Suprapubic skin (tissue), 4 donors: ENCODE measurements at regions not wholly inside any gene's neighbourhood (a gene's known extent, or its start where the extent isn't known, plus 50 kb on each side); places are given as distances from the start of the nearest gene placed in this dataset.
"Not testable (repeated sequence)": the region's sequence is repeated elsewhere in the genome, so short reads cannot be mapped to it uniquely, and the experiment has no call there.

ENCODE experiments used
- DNase-seq, 2 donors: peaks; one replicate each; pipeline ENCODE4 v3.0.0-alpha.2; 2019; ENCODE audit warnings: low spot score in 2 of 2
- H3K27ac ChIP-seq: fragments of 200-600 bp; sonication (generic); one replicate; pipeline ENCODE4 v1.5.1; 2019
- H3K27me3 ChIP-seq: fragments of 200-600 bp; sonication (generic); one replicate; pipeline ENCODE4 v1.5.1; 2019
- H3K36me3 ChIP-seq: fragments of 200-600 bp; sonication (generic); one replicate; pipeline ENCODE4 v1.5.1; 2019
- H3K4me1 ChIP-seq: fragments of 200-600 bp; sonication (generic); one replicate; pipeline ENCODE4 v1.5.1; 2019
- H3K4me3 ChIP-seq: fragments of 200-600 bp; sonication (generic); one replicate; pipeline ENCODE4 v1.5.1; 2019; ENCODE audit warnings: mild to moderate bottlenecking
- H3K9me3 ChIP-seq: fragments of 200-600 bp; sonication (generic); one replicate; pipeline ENCODE4 v1.5.1; 2019
- CTCF ChIP-seq, 2 donors: fragments of 200-600 bp in 1 of 2; fragments of 450-650 bp in 1 of 2; sonication (generic) in 1 of 2; IDR thresholded peaks; one replicate each; pipeline ENCODE4 v1.5.1; 2016 to 2019; ENCODE audit warnings: antibody characterized with exemption in 2 of 2, mild to moderate bottlenecking in 1 of 2, moderate library complexity in 1 of 2
- EP300 ChIP-seq: sonication (generic); formaldehyde crosslinking; IDR thresholded peaks from one replicate; pipeline ENCODE4 v1.6.1; 2017; ENCODE audit warnings: antibody characterized with exemption
- POLR2A ChIP-seq, 2 donors: fragments of 450-650 bp; IDR thresholded peaks; one replicate each; pipeline ENCODE4 v1.6.1; 2017; ENCODE audit warnings: antibody characterized with exemption in 2 of 2, mild to moderate bottlenecking in 2 of 2, moderate library complexity in 2 of 2
- POLR2AphosphoS5 ChIP-seq, 3 donors: sonication (generic); formaldehyde crosslinking; IDR thresholded peaks; one replicate each; pipeline ENCODE4 v1.6.1; 2017; ENCODE audit warnings: antibody characterized with exemption in 3 of 3
- WGBS: methylation state at CpG from one replicate; pipeline ENCODE4 v1.1.5; 2018; 5-methylcytosine and 5-hydroxymethylcytosine counted together

GRCh38 chr11:90635151-90635550 lies 412.3 kb upstream of the CHORDC1 start:
- TF ChIP-seq POLR2A (IDR thresholded peaks at IDR 0.05) (no peak), POLR2AphosphoS5 (IDR thresholded peaks at IDR 0.05) (no peak), EP300 (no peak), CTCF (IDR thresholded peaks at IDR 0.05) (no peak)
- WGBS: 61% methylated on average over 1 of the region's 1 CpG
- Histone ChIP-seq H3K27ac (no peak overlapping the region), H3K4me3 (no peak overlapping the region), H3K9me3 (no peaks in the 10 kb centered on the region), H3K36me3 (no peaks in the 10 kb centered on the region), H3K27me3 (no peaks in the 10 kb centered on the region), H3K4me1 (no peaks in the 10 kb centered on the region)
- no peak for DNase-seq

- TF ChIP-seq CTCF (IDR thresholded peaks at IDR 0.05): no peak
- no peak for TF ChIP-seq EP300
- no peak for TF ChIP-seq POLR2A (IDR thresholded peaks at IDR 0.05)
- no peak for TF ChIP-seq POLR2AphosphoS5 (IDR thresholded peaks at IDR 0.05)
- Histone ChIP-seq H3K4me3 (no peak overlapping the region), H3K9me3 (no peaks in the 10 kb centered on the region), H3K36me3 (no peaks in the 10 kb centered on the region), H3K27ac (no peak overlapping the region), H3K4me1 (no peaks in the 10 kb centered on the region), H3K27me3 (no peaks in the 10 kb centered on the region)
- DNase-seq: no peak
- WGBS: 86% methylated on average over 4 of the region's 4 CpGs
These were observed 407.3 kb upstream of the CHORDC1 start for GRCh38 chr11:90630176-90630575.

- H3K4me1 ChIP-seq: no peaks in the 10 kb centered on the region
- TF ChIP-seq EP300 (no peak), POLR2A (IDR thresholded peaks at IDR 0.05) (no peak)
- no peak overlapping the region for H3K27ac ChIP-seq
- H3K4me3 ChIP-seq: no peak overlapping the region
- 71% methylated on average over 4 of the region's 4 CpGs for WGBS
- H3K27me3 ChIP-seq: no peaks in the 10 kb centered on the region
- no peaks in the 10 kb centered on the region for H3K9me3 ChIP-seq
- DNase-seq: no peak
- H3K36me3 ChIP-seq: no peaks in the 10 kb centered on the region
These were observed 406.5 kb upstream of the CHORDC1 start for GRCh38 chr11:90629229-90629806.

GRCh38 chr11:90614318-90614717 lies 391.5 kb upstream of the CHORDC1 start:
- 66% methylated on average over 2 of the region's 2 CpGs for WGBS
- Histone ChIP-seq H3K36me3 (no peaks in the 10 kb centered on the region), H3K4me3 (no peak overlapping the region), H3K9me3 (no peaks in the 10 kb centered on the region), H3K27ac (no peak overlapping the region), H3K4me1 (no peaks in the 10 kb centered on the region), H3K27me3 (no peaks in the 10 kb centered on the region)
- no peak for DNase-seq
- no peak for TF ChIP-seq CTCF (IDR thresholded peaks at IDR 0.05)
- TF ChIP-seq POLR2AphosphoS5 (IDR thresholded peaks at IDR 0.05): no peak
- no peak for TF ChIP-seq POLR2A (IDR thresholded peaks at IDR 0.05)
- TF ChIP-seq EP300: no peak

- not testable (repeated sequence) for H3K27me3 ChIP-seq, H3K9me3 ChIP-seq, H3K36me3 ChIP-seq, H3K4me3 ChIP-seq, DNase-seq, H3K27ac ChIP-seq, H3K4me1 ChIP-seq
- whole genome bisulfite sequencing: 78% methylated on average over 4 of the region's 4 CpGs
These were observed 390.2 kb upstream of the CHORDC1 start for GRCh38 chr11:90613037-90613436.

- no peak overlapping the region for H3K27ac ChIP-seq
- no peak for DNase-seq
- H3K9me3 ChIP-seq: no peaks in the 10 kb centered on the region
- 73% methylated on average over 1 of the region's 1 CpG for WGBS
- no peak for TF ChIP-seq EP300
- TF ChIP-seq POLR2A (IDR thresholded peaks at IDR 0.05): no peak
- TF ChIP-seq CTCF (IDR thresholded peaks at IDR 0.05): no peak
- no peak for TF ChIP-seq POLR2AphosphoS5 (IDR thresholded peaks at IDR 0.05)
- no peaks in the 10 kb centered on the region for H3K27me3 ChIP-seq
- H3K4me1 ChIP-seq: no peaks in the 10 kb centered on the region
- H3K4me3 ChIP-seq: no peak overlapping the region
- no peaks in the 10 kb centered on the region for H3K36me3 ChIP-seq
These were observed 383.9 kb upstream of the CHORDC1 start for GRCh38 chr11:90606721-90607120.
